ENCODE measurements at regions not wholly inside any gene's neighbourhood (a gene's known extent, or its start where the extent isn't known, plus 50 kb on each side); places are given as distances from the start of the nearest gene placed in this dataset.
"Not testable (repeated sequence)": the region's sequence is repeated elsewhere in the genome, so short reads cannot be mapped to it uniquely, and the experiment has no call there.

DNA sequence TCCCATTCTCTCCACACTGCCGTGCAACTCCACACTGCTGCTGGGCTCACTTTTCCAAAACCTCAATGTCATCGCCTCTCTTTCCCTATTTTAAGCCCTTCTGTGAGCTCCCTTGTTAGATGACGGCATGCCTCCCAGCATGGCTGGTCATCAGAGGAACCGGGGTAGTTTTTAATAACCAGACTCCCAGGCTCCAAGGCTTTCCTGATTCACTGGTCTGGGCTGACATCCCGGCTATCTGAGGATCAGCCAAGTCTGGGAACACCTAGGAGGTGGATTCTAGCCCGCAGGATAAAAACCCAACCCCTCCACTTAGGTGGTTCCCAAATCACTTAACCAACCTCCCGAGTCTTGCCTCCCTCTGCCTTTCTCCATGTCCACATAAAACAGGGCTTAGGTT is 295.4 kb upstream of the FZD8 start:
- H3K4me3 ChIP-seq (ENCODE audit: low read depth, low read length) = no peak overlapping the region
- no peak for DNase-seq (ENCODE audit: low read depth)
- TF ChIP-seq CTCF (IDR thresholded peaks at IDR 0.05; ENCODE audit: low read depth, low read length, missing control alignments) = no peak

GRCh38 chr10:35934642-35934995 is 292.5 kb upstream of the FZD8 start:
- H3K4me3 ChIP-seq (ENCODE audit: low read depth, low read length) = no peak overlapping the region
- DNase-seq (ENCODE audit: low read depth) = no peak
- TF ChIP-seq CTCF (IDR thresholded peaks at IDR 0.05; ENCODE audit: low read depth, low read length, missing control alignments) = no peak

GRCh38 chr10:35933940-35934641 is 292.0 kb upstream of the FZD8 start:
- no peak for TF ChIP-seq CTCF (IDR thresholded peaks at IDR 0.05; ENCODE audit: low read depth, low read length, missing control alignments)
- no peak overlapping the region for H3K4me3 ChIP-seq (ENCODE audit: low read depth, low read length)
- no peak for DNase-seq (ENCODE audit: low read depth)

- DNase-seq (ENCODE audit: low read depth) = no peak
- H3K4me3 ChIP-seq (ENCODE audit: low read depth, low read length) = no peak overlapping the region
- TF ChIP-seq CTCF (IDR thresholded peaks at IDR 0.05; ENCODE audit: low read depth, low read length, missing control alignments) = no peak
Measured at GRCh38 chr10:35933491-35933890, 291.4 kb upstream of the FZD8 start.

- not testable (repeated sequence) for DNase-seq (ENCODE audit: low read depth); H3K4me3 ChIP-seq (ENCODE audit: low read depth, low read length)
Measured at GRCh38 chr10:35929962-35930361, 287.9 kb upstream of the FZD8 start.

DNA sequence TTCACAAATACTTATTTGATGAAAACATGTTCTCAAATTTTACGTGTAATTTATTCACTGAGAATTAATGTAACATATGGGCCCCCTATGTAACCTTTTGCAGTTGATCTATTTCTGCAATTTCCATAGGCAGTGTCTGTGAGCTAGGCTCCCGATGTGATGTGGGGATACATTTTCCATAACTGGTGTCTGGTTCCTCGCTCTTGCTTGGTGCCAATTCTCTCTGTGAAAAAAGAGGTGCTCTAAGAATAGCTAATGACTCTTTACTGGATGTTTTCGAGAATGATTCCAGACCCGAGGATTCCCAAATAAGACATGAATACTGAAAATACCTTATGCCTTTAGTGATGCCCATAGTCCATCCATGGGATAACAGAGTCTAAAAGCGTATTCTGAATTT is 286.7 kb upstream of the FZD8 start:
- TF ChIP-seq CTCF (IDR thresholded peaks at IDR 0.05; ENCODE audit: low read depth, low read length, missing control alignments) = no peak
- no peak for DNase-seq (ENCODE audit: low read depth)
- H3K4me3 ChIP-seq (ENCODE audit: low read depth, low read length) = no peak overlapping the region

- H3K4me3 ChIP-seq (ENCODE audit: low read depth, low read length) = no peak overlapping the region
- no peak for TF ChIP-seq CTCF (IDR thresholded peaks at IDR 0.05; ENCODE audit: low read depth, low read length, missing control alignments)
- DNase-seq (ENCODE audit: low read depth) = no peak
Measured at GRCh38 chr10:35927990-35928488, 285.9 kb upstream of the FZD8 start.
